ENCODE measurements at regions not wholly inside any gene's neighbourhood (a gene's known extent, or its start where the extent isn't known, plus 50 kb on each side); places are given as distances from the start of the nearest gene placed in this dataset.

GRCh38 chr6:80477591-80477990, 371.1 kb downstream of the BCKDHB start:
- TF ChIP-seq GATA2 (IDR thresholded peaks at IDR 0.05; ENCODE audit: low read depth, low read length) (no peak), GATA3 (IDR thresholded peaks at IDR 0.05; ENCODE audit: low read depth, low read length) (no peak)
